DND-41 (cell line): ENCODE measurements at regions not wholly inside any gene's neighbourhood (a gene's known extent, or its start where the extent isn't known, plus 50 kb on each side); places are given as distances from the start of the nearest gene placed in this dataset.

Experiments used
- CTCF ChIP-seq: IDR thresholded peaks from 2 replicates; pipeline ENCODE4 v1.5.1; 2012; ENCODE audit warnings: borderline replicate concordance, low read length, moderate library complexity, mild to moderate bottlenecking; ENCODE audit not compliant: poor library complexity, severe bottlenecking; ENCODE audit errors: extremely low read depth
- EZH2 ChIP-seq: IDR thresholded peaks from 3 replicates; pipeline ENCODE4 v1.6.1; 2012; ENCODE audit warnings: borderline replicate concordance, low read depth, mild to moderate bottlenecking, moderate library complexity, low read length, inconsistent platforms; ENCODE audit not compliant: severe bottlenecking

- TF ChIP-seq CTCF: no peak
- no peak for TF ChIP-seq EZH2
Observed at GRCh38 chr14:96962337-96962736, 165.2 kb downstream of the VRK1 start.
